B cell (primary cell): ENCODE measurements at regions not wholly inside any gene's neighbourhood (a gene's known extent, or its start where the extent isn't known, plus 50 kb on each side); places are given as distances from the start of the nearest gene placed in this dataset.

Experiments used
- ATAC-seq: fragments of 200-7000 bp; cut with Tn5 transposase; one replicate; pipeline ENCODE4 v1.10.0; 2021; ENCODE audit warnings: low read depth, mild to moderate bottlenecking, moderate number of reproducible peaks, moderate library complexity
- CTCF ChIA-PET: fragments of 350-600 bp; sonication (Branson Sonifier 250); formaldehyde crosslinking; loops from one replicate; lab custom pipeline; 2021; ENCODE audit warnings: antibody characterized with exemption, inconsistent platforms; lab: Charles Lee
- POLR2A ChIA-PET: fragments of 350-600 bp; sonication (Branson Sonifier 250); formaldehyde crosslinking; loops from one replicate; lab custom pipeline; 2021; ENCODE audit warnings: antibody characterized with exemption; lab: Charles Lee
- DNase-seq: peaks from one replicate; pipeline ENCODE4 v3.0.0; 2013
- H2AFZ ChIP-seq: 2 replicates; pipeline ENCODE4 v1.6.1; 2012; ENCODE audit warnings: mild to moderate bottlenecking, low read depth, low read length; ENCODE audit not compliant: insufficient read depth, poor library complexity, severe bottlenecking
- H3K27ac ChIP-seq, 2 donors: 1 replicate in 1 of 2; 2 replicates in 1 of 2; pipeline ENCODE4 v1.5.1; 2012 to 2013; ENCODE audit warnings: low read length in 2 of 2, mild to moderate bottlenecking in 2 of 2, moderate library complexity in 1 of 2
- H3K27me3 ChIP-seq, 4 experiments: fragments of 200-600 bp in 1 of 4; sonication (generic) in 1 of 4; replicated peaks in 1 of 4; 1 replicate in 2 of 4; 2 replicates in 2 of 4; pipeline versions ENCODE4 v1.6.1 to v1.7.0; 2013 to 2016; ENCODE audit warnings: low read length in 3 of 4, mild to moderate bottlenecking in 2 of 4, mixed read lengths in 1 of 4, moderate library complexity in 1 of 4; ENCODE audit not compliant: insufficient read depth in 4 of 4, control insufficient read depth in 3 of 4; ENCODE audit errors: control extremely low read depth in 1 of 4
- H3K36me3 ChIP-seq, 2 experiments: replicated peaks in 1 of 2; 1 replicate in 1 of 2; 2 replicates in 1 of 2; pipeline versions ENCODE4 v1.6.1 to v1.7.1; 2013; ENCODE audit warnings: low read length in 1 of 2; ENCODE audit not compliant: insufficient read depth in 2 of 2, control insufficient read depth in 1 of 2; ENCODE audit errors: control extremely low read depth in 1 of 2, extremely low read depth in 1 of 2
- H3K4me1 ChIP-seq, 2 donors: fragments of 200-600 bp in 1 of 2; sonication (generic) in 1 of 2; 1 replicate in 1 of 2; 2 replicates in 1 of 2; pipeline versions ENCODE4 v1.5.1 to v1.6.1; 2013 to 2017; ENCODE audit warnings: low read length in 2 of 2; ENCODE audit not compliant: control insufficient read depth in 2 of 2, insufficient read depth in 2 of 2
- H3K4me2 ChIP-seq: replicated peaks from 2 replicates; pipeline ENCODE3; 2012; ENCODE audit warnings: mild to moderate bottlenecking, low read depth, low read length; ENCODE audit not compliant: poor library complexity, severe bottlenecking
- H3K4me3 ChIP-seq, 5 experiments: fragments of 200-600 bp in 1 of 5; sonication (generic) in 1 of 5; 1 replicate in 3 of 5; 2 replicates in 2 of 5; pipeline versions ENCODE4 v1.5.1 to v1.7.0; 2011 to 2016; ENCODE audit warnings: low read length in 4 of 5, mild to moderate bottlenecking in 4 of 5, low read depth in 2 of 5, control low read depth in 1 of 5, moderate library complexity in 1 of 5; ENCODE audit not compliant: insufficient read depth in 1 of 5; ENCODE audit errors: control extremely low read depth in 1 of 5, extremely low read depth in 1 of 5
- H3K79me2 ChIP-seq: fragments of 200-600 bp; sonication (generic); one replicate; pipeline ENCODE4 v1.6.0; 2016; ENCODE audit warnings: low read length; ENCODE audit not compliant: control insufficient read depth, insufficient read depth
- H3K9ac ChIP-seq: fragments of 200-600 bp; sonication (generic); 2 replicates; pipeline ENCODE4 v1.6.1; 2017; ENCODE audit warnings: mild to moderate bottlenecking, low read length, moderate library complexity
- H3K9me3 ChIP-seq, 3 donors: one replicate each; pipeline versions ENCODE4 v1.6.1 to v1.7.1; 2013; ENCODE audit warnings: low read length in 2 of 3; ENCODE audit not compliant: control insufficient read depth in 2 of 3, insufficient read depth in 1 of 3; ENCODE audit errors: control extremely low read depth in 1 of 3
- H4K20me1 ChIP-seq: 2 replicates; pipeline ENCODE4 v1.6.0; 2012; ENCODE audit warnings: mild to moderate bottlenecking, low read length; ENCODE audit not compliant: insufficient read depth, control insufficient read depth, poor library complexity, severe bottlenecking
- H3K27ac Mint-ChIP-seq: one replicate; pipeline ENCODE4 v1.8.0; 2021; ENCODE audit warnings: mixed read lengths
- H3K27me3 Mint-ChIP-seq: one replicate; pipeline ENCODE4 v1.8.0; 2021; ENCODE audit warnings: mixed read lengths
- H3K4me1 Mint-ChIP-seq: one replicate; pipeline ENCODE4 v1.8.0; 2021; ENCODE audit warnings: mixed read lengths
- H3K4me3 Mint-ChIP-seq: one replicate; pipeline ENCODE4 v1.8.0; 2021; ENCODE audit warnings: mixed read lengths
- H3K9me3 Mint-ChIP-seq: one replicate; pipeline ENCODE4 v1.8.0; 2022; ENCODE audit warnings: mixed read lengths; ENCODE audit not compliant: insufficient read depth
- EZH2 ChIP-seq: IDR thresholded peaks from 2 replicates; pipeline ENCODE4 v1.6.1; 2012; ENCODE audit warnings: borderline replicate concordance, low read depth, mild to moderate bottlenecking, moderate library complexity, low read length; ENCODE audit not compliant: insufficient read depth, poor library complexity, severe bottlenecking
- WGBS: methylation state at CpG from one replicate; pipeline ENCODE4 v1.1.5; 2013; ENCODE audit warnings: missing lambda C conversion rate; ENCODE audit not compliant: insufficient coverage; 5-methylcytosine and 5-hydroxymethylcytosine counted together
- intact Hi-C: fragments of 100-400 bp; cut with micrococcal nuclease; formaldehyde crosslinking; loops from one replicate; pipeline ENCODE4 v1.10.0; 2022
- TF ChIP-seq, protein P1 (sequence below): fragments of 200-600 bp; IDR thresholded peaks from one replicate; pipeline ENCODE4 v1.8.0; 2022; ENCODE audit warnings: antibody characterized with exemption, mild to moderate bottlenecking

GRCh38 chr4:60194214-60194613 lies 1005.9 kb upstream of the ADGRL3 start:
- no peaks in the 10 kb centered on the region for H3K4me1 ChIP-seq
- no peaks in the 10 kb centered on the region for H3K4me1 Mint-ChIP-seq
- no peak overlapping the region for H3K27ac Mint-ChIP-seq
- H3K9me3 Mint-ChIP-seq, result no peaks in the 10 kb centered on the region
- ATAC-seq, result no peak
- CTCF ChIA-PET, result no interaction called here
- H3K4me3 Mint-ChIP-seq, result no peak overlapping the region
- no peaks in the 10 kb centered on the region for H3K36me3 ChIP-seq
- no peaks in the 10 kb centered on the region for H3K79me2 ChIP-seq
- H3K27me3 ChIP-seq, result no peaks in the 10 kb centered on the region
- TF ChIP-seq, protein P1, sequence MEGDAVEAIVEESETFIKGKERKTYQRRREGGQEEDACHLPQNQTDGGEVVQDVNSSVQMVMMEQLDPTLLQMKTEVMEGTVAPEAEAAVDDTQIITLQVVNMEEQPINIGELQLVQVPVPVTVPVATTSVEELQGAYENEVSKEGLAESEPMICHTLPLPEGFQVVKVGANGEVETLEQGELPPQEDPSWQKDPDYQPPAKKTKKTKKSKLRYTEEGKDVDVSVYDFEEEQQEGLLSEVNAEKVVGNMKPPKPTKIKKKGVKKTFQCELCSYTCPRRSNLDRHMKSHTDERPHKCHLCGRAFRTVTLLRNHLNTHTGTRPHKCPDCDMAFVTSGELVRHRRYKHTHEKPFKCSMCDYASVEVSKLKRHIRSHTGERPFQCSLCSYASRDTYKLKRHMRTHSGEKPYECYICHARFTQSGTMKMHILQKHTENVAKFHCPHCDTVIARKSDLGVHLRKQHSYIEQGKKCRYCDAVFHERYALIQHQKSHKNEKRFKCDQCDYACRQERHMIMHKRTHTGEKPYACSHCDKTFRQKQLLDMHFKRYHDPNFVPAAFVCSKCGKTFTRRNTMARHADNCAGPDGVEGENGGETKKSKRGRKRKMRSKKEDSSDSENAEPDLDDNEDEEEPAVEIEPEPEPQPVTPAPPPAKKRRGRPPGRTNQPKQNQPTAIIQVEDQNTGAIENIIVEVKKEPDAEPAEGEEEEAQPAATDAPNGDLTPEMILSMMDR, result no peak
- no peak for TF ChIP-seq EZH2
- intact Hi-C loops, result no loop called here
- no peak overlapping the region for H3K4me3 ChIP-seq
- DNase-seq, result no peak
- H2AFZ ChIP-seq, result no peak overlapping the region
- no CpG with 5 or more reads among the region's 1 CpG for WGBS
- H3K9ac ChIP-seq, result no peak overlapping the region
- POLR2A ChIA-PET, result no interaction called here
- H3K27me3 Mint-ChIP-seq, result no peaks in the 10 kb centered on the region
- H3K4me2 ChIP-seq, result no peak overlapping the region
- no peaks in the 10 kb centered on the region for H4K20me1 ChIP-seq
- H3K9me3 ChIP-seq, result no peaks in the 10 kb centered on the region
- H3K27ac ChIP-seq, result no peak overlapping the region

DNA sequence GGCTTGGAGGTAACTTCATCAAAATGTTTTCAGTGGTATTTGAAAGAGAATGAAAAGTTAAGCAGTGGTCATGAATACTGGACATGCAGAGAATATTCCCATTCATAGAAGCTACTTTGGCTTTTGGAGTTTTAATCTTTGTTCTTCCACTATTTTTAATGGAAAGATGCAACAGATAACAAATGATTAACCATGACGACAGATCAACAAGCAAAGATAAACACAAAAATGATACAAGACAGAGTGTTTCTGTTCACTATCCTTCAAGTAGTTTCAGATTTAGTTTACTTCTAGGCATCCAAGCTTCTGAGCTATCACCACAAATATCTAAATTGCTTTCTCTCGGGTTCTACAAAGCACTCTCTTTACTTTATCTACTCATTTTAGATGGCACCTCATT lies 1004.9 kb upstream of the ADGRL3 start:
- Mint-ChIP-seq H3K4me3 (no peak overlapping the region), H3K27ac (no peak overlapping the region), H3K4me1 (no peaks in the 10 kb centered on the region), H3K27me3 (no peaks in the 10 kb centered on the region), H3K9me3 (no peaks in the 10 kb centered on the region)
- Histone ChIP-seq H3K9me3 (no peaks in the 10 kb centered on the region), H4K20me1 (no peaks in the 10 kb centered on the region), H3K27ac (no peak overlapping the region), H3K79me2 (no peaks in the 10 kb centered on the region), H3K9ac (no peak overlapping the region), H3K4me2 (no peak overlapping the region), H3K4me1 (no peaks in the 10 kb centered on the region), H3K27me3 (no peaks in the 10 kb centered on the region), H3K36me3 (no peaks in the 10 kb centered on the region), H3K4me3 (no peak overlapping the region), H2AFZ (no peak overlapping the region)
- TF ChIP-seq, protein P1, result no peak
- no peak for TF ChIP-seq EZH2
- POLR2A ChIA-PET, result no interaction called here
- ATAC-seq (no peak), DNase-seq (no peak)
- WGBS, result 81% methylated on average over 2 of the region's 2 CpGs
- intact Hi-C loops, result no loop called here
- CTCF ChIA-PET, result no interaction called here
